GM23248 (cell line): ENCODE measurements at regions not wholly inside any gene's neighbourhood (a gene's known extent, or its start where the extent isn't known, plus 50 kb on each side); places are given as distances from the start of the nearest gene placed in this dataset.

ENCODE experiments used
- EZH2 ChIP-seq: fragments of 200-600 bp; sonication (generic); IDR thresholded peaks from 2 replicates; pipeline ENCODE4 v1.6.1; 2018; ENCODE audit warnings: antibody characterized with exemption, mild to moderate bottlenecking; ENCODE audit not compliant: insufficient read depth, poor library complexity, severe bottlenecking
- EZH2phosphoT487 ChIP-seq: fragments of 200-600 bp; sonication (generic); IDR thresholded peaks from 2 replicates; pipeline ENCODE4 v1.6.1; 2018; ENCODE audit warnings: antibody characterized with exemption, moderate library complexity, mild to moderate bottlenecking, low read depth; ENCODE audit not compliant: insufficient read depth

GRCh38 chr17:15154618-15155017, 110.5 kb downstream of the PMP22 start:
- no peak for TF ChIP-seq EZH2phosphoT487
- no peak for TF ChIP-seq EZH2
